Fibroblast of mammary gland (primary cell): ENCODE measurements at regions not wholly inside any gene's neighbourhood (a gene's known extent, or its start where the extent isn't known, plus 50 kb on each side); places are given as distances from the start of the nearest gene placed in this dataset.

Experiments
- DNase-seq: peaks from one replicate; pipeline ENCODE4 v3.0.0-alpha.2; 2010; ENCODE audit warnings: low read depth
- H3K4me3 ChIP-seq: 2 replicates; pipeline ENCODE4 v1.5.1; 2011; ENCODE audit warnings: low read depth, mild to moderate bottlenecking, low read length, moderate library complexity; ENCODE audit not compliant: control insufficient read depth
- TF ChIP-seq, protein P1 (sequence below): conservative IDR thresholded peaks from 2 replicates; pipeline ENCODE4 v1.5.1; 2011; ENCODE audit warnings: low read depth, low read length, inconsistent platforms; ENCODE audit not compliant: control insufficient read depth, insufficient read depth

DNA sequence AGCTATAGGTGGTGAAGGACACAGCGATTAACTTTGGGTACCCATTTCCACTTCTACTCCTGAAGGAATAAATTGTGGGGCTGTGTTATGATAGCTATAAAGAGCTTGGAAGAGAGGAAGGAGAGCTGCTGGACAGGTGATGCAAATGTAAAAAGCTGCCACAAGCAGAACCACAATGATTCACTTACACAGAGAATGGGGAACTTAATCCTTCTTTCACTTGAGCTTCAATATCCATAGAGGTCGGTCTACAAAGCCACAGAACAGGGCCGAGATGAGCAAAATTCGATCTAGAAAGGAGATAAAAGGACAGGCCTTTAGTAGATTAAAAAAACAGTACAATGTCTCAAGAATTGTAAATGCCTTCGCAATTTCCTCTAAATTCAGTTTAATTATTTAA is 831.1 kb downstream of the LRFN5 start:
- no peak overlapping the region for H3K4me3 ChIP-seq
- TF ChIP-seq, protein P1, sequence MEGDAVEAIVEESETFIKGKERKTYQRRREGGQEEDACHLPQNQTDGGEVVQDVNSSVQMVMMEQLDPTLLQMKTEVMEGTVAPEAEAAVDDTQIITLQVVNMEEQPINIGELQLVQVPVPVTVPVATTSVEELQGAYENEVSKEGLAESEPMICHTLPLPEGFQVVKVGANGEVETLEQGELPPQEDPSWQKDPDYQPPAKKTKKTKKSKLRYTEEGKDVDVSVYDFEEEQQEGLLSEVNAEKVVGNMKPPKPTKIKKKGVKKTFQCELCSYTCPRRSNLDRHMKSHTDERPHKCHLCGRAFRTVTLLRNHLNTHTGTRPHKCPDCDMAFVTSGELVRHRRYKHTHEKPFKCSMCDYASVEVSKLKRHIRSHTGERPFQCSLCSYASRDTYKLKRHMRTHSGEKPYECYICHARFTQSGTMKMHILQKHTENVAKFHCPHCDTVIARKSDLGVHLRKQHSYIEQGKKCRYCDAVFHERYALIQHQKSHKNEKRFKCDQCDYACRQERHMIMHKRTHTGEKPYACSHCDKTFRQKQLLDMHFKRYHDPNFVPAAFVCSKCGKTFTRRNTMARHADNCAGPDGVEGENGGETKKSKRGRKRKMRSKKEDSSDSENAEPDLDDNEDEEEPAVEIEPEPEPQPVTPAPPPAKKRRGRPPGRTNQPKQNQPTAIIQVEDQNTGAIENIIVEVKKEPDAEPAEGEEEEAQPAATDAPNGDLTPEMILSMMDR: no peak
- no peak for DNase-seq

DNA sequence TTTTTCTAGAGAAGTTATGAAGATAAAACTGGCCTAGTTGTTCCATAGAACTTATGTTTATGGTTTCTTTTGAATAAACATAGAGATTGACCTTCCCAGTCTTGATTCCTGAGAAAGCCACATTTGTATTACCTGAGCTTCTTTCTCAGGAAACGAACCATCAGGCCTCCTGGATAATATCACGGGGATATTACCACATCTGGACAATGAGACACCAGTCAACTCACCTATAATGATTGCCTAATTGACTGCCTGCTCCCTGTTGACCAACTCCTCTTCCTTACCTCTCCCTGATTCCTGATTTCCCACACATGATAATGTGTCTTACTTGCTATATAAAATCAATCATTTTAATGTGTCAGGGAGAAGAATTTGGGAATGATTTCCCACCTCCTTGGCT is 822.7 kb downstream of the LRFN5 start:
- H3K4me3 ChIP-seq: no peak overlapping the region
- TF ChIP-seq, protein P1: no peak
- DNase-seq: no peak

DNA sequence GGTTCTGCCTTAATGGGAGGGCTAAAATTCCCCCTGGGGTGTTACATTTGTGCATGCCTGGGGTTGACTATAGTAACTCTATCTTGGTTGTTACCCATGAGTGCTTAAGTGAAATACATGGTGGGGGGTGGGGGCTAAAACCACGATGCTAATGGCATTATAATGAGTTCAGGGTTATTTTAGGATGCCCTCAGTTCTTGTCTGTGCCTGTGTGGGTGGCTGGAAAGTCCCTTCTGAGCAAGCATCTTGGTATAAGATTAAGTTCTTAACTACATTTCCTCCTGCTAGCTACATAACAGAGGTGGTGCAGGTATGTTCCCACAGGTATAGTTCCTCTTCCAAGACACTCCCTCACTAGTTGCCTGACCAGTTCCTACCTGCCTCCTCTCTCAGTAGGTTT is 822.3 kb downstream of the LRFN5 start:
- no peak overlapping the region for H3K4me3 ChIP-seq
- TF ChIP-seq, protein P1: no peak
- DNase-seq: no peak

DNA sequence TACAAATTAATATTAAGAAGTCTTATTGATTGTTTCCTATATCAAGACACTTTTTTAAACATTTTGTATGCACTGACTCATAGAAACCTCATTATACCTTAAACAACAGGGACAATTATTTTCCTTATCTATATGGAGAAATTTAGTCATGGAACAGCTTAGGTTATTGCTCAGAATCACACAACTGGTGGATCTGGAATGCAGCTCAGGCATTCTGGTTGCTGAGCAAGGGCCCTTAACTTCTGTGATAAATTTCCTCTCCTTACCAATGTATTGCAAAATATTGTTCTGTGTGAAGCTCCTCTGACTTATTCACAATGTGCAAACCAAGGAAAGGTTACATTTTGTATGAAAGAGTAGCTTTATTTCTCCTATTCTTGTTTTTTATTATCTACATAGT is 817.8 kb downstream of the LRFN5 start:
- H3K4me3 ChIP-seq: no peak overlapping the region
- TF ChIP-seq, protein P1: no peak
- no peak for DNase-seq

DNA sequence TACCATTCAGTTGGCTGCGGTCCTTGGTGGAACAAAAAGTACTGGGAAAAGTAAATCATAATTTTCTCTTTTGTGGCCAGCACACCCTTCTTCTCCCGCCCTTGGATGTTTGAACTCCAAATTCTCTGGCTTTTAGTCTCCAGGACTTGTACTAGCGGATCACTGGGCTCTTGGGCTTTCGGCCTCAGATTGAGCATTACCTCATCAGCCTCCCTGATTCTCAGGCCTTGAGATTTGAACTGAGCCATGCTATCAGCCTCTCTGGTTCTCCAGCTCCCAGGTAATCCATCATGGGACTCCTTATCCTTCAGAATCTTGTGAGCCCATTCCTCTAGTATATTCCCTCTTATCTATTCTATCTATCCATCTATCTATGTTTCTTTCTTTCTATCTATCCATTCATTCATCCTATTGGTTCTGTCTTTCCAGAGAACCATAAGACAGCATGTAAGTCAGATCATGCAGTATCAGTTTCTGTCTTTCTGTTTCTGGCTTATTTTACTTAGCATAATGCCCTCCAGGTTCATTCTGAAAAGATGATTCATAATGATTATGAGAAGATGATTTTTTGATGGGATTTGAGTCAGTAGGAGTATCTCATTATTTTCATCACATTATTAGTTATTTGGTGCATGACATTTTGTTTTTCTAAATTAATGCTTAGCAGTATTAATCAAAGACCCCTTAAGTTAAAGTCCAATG is 814.9 kb downstream of the LRFN5 start:
- H3K4me3 ChIP-seq: no peak overlapping the region
- TF ChIP-seq, protein P1: no peak
- DNase-seq: no peak

DNA sequence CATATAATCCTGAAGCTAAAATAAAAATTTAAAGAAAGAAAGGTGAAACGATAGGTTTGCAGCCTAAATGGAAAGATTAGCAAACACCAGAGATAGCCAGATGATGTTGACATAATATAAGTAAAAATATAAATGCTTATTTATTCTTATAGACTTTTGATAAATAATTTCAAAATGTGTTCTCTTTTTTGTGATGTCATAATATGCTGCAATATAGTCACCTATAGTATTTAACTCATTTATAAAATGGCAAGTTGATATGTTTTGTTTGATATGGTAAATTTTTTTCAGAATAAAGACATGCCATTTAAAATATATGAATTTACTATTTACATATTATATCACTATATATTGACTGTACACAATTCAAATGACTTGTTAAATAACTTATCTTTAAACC is 813.4 kb downstream of the LRFN5 start:
- DNase-seq: no peak
- H3K4me3 ChIP-seq: no peak overlapping the region
- TF ChIP-seq, protein P1: no peak

DNA sequence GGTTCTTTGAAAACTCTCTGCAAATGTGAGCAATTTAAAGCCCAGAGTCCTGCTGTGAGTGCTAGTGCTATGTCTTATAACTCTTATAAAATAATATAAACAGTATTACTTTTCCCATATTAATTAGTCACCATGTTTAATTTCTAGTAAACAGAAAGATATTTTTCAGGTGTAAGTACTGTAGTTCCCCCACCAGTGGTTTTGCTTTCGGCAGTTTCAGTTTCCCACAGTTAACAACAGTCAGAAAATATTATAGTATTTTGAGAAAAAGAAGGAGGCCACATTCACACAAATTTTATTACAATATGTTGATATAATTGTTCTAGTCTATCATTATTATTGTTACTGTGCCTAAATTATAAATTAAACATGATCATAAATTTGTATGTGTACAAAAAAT is 800.5 kb downstream of the LRFN5 start:
- no peak overlapping the region for H3K4me3 ChIP-seq
- no peak for DNase-seq
- TF ChIP-seq, protein P1: no peak
